ENCODE measurements at regions not wholly inside any gene's neighbourhood (a gene's known extent, or its start where the extent isn't known, plus 50 kb on each side); places are given as distances from the start of the nearest gene placed in this dataset.

DNA sequence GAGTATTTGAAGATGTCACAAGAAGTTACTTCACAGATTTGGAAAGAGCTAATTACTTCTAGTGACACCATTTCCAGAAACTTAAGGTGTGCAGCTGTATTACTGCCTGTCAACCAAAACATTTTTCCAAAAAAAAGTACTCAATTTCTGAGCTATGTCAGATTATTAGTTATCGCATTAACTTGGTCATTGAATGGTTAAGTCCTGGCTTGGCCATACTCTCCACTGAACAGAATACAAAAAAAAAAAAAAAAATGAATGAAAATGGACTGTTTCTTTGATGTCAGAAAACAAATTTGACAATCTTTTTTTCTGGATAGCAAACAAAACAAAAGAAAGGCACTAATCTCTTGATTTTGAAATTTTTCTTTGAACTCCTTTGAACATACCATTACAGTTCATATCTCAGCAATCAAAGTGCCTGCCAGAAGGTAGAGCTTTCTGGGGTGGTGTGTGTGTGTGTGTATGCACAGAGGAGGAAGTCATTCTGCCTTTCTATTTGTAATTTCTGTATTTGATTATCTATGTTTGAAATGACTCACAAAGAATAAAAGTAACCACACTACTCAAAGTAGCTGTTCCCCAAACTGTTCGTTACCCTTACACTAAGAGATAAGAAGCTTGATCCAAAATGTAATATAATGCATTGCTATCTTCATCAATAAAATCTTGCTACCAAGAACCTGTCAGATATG is 210.8 kb upstream of the FUT9 start:
- TF ChIP-seq, protein P1, sequence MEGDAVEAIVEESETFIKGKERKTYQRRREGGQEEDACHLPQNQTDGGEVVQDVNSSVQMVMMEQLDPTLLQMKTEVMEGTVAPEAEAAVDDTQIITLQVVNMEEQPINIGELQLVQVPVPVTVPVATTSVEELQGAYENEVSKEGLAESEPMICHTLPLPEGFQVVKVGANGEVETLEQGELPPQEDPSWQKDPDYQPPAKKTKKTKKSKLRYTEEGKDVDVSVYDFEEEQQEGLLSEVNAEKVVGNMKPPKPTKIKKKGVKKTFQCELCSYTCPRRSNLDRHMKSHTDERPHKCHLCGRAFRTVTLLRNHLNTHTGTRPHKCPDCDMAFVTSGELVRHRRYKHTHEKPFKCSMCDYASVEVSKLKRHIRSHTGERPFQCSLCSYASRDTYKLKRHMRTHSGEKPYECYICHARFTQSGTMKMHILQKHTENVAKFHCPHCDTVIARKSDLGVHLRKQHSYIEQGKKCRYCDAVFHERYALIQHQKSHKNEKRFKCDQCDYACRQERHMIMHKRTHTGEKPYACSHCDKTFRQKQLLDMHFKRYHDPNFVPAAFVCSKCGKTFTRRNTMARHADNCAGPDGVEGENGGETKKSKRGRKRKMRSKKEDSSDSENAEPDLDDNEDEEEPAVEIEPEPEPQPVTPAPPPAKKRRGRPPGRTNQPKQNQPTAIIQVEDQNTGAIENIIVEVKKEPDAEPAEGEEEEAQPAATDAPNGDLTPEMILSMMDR (IDR thresholded peaks at IDR 0.05) = no peak
- no peak for TF ChIP-seq POLR2A (IDR thresholded peaks at IDR 0.05)

All from heart left ventricle (tissue), 13 donors.